ENCODE measurements at regions not wholly inside any gene's neighbourhood (a gene's known extent, or its start where the extent isn't known, plus 50 kb on each side); places are given as distances from the start of the nearest gene placed in this dataset.
"Not testable (repeated sequence)": the region's sequence is repeated elsewhere in the genome, so short reads cannot be mapped to it uniquely, and the experiment has no call there.

GRCh38 chrX:146119074-146119473, 301.4 kb downstream of the SLITRK2 start:
- H3K4me1 ChIP-seq (ENCODE audit: control insufficient read depth, insufficient read depth, low read length); DNase-seq (ENCODE audit: low read depth in 4 of 6, low spot score in 6 of 6); H3K9me3 ChIP-seq (ENCODE audit: control insufficient read depth, insufficient read depth, low read length); H3K4me3 ChIP-seq (ENCODE audit: low read depth, low read length); H3K27me3 ChIP-seq (ENCODE audit: control insufficient read depth, insufficient read depth, low read length); H3K36me3 ChIP-seq (ENCODE audit: control insufficient read depth, insufficient read depth, low read length); H3K27ac ChIP-seq (ENCODE audit: low read depth, low read length): not testable (repeated sequence)
- 62% methylated on average over 4 of the region's 5 CpGs for WGBS (ENCODE audit: insufficient coverage)

GRCh38 chrX:146127617-146128016, 310.0 kb downstream of the SLITRK2 start:
- no peaks in the 10 kb centered on the region for H3K4me1 ChIP-seq (ENCODE audit: control insufficient read depth, insufficient read depth, low read length)
- no peaks in the 10 kb centered on the region for H3K9me3 ChIP-seq (ENCODE audit: control insufficient read depth, insufficient read depth, low read length)
- H3K27me3 ChIP-seq (ENCODE audit: control insufficient read depth, insufficient read depth, low read length): no peaks in the 10 kb centered on the region
- no peak overlapping the region for H3K27ac ChIP-seq (ENCODE audit: low read depth, low read length)
- no peak for DNase-seq (ENCODE audit: low read depth in 4 of 6, low spot score in 6 of 6)
- WGBS (ENCODE audit: insufficient coverage): no CpG with 5 or more reads among the region's 1 CpG
- H3K4me3 ChIP-seq (ENCODE audit: low read depth, low read length): no peak overlapping the region
- no peaks in the 10 kb centered on the region for H3K36me3 ChIP-seq (ENCODE audit: control insufficient read depth, insufficient read depth, low read length)

GRCh38 chrX:146141221-146141620, 323.6 kb downstream of the SLITRK2 start:
- WGBS (ENCODE audit: insufficient coverage): 68% methylated on average over 4 of the region's 4 CpGs
- no peak overlapping the region for H3K4me3 ChIP-seq (ENCODE audit: low read depth, low read length)
- H3K9me3 ChIP-seq (ENCODE audit: control insufficient read depth, insufficient read depth, low read length): no peaks in the 10 kb centered on the region
- H3K4me1 ChIP-seq (ENCODE audit: control insufficient read depth, insufficient read depth, low read length): no peaks in the 10 kb centered on the region
- H3K36me3 ChIP-seq (ENCODE audit: control insufficient read depth, insufficient read depth, low read length): no peaks in the 10 kb centered on the region
- no peak for DNase-seq (ENCODE audit: low read depth in 4 of 6, low spot score in 6 of 6)
- no peak overlapping the region for H3K27ac ChIP-seq (ENCODE audit: low read depth, low read length)
- H3K27me3 ChIP-seq (ENCODE audit: control insufficient read depth, insufficient read depth, low read length): no peaks in the 10 kb centered on the region

- no peak overlapping the region for H3K27ac ChIP-seq (ENCODE audit: low read depth, low read length)
- no peaks in the 10 kb centered on the region for H3K27me3 ChIP-seq (ENCODE audit: control insufficient read depth, insufficient read depth, low read length)
- peak in 1 of 6 donors; percentile 50 for DNase-seq (ENCODE audit: low read depth in 4 of 6, low spot score in 6 of 6)
- no peaks in the 10 kb centered on the region for H3K9me3 ChIP-seq (ENCODE audit: control insufficient read depth, insufficient read depth, low read length)
- WGBS (ENCODE audit: insufficient coverage): no CpG with 5 or more reads among the region's 5 CpGs
- H3K4me1 ChIP-seq (ENCODE audit: control insufficient read depth, insufficient read depth, low read length): no peaks in the 10 kb centered on the region
- H3K4me3 ChIP-seq (ENCODE audit: low read depth, low read length): no peak overlapping the region
- no peaks in the 10 kb centered on the region for H3K36me3 ChIP-seq (ENCODE audit: control insufficient read depth, insufficient read depth, low read length)
These were observed 326.4 kb downstream of the SLITRK2 start for GRCh38 chrX:146144039-146144438.

- WGBS (ENCODE audit: insufficient coverage): 76% methylated on average over 4 of the region's 4 CpGs
- Histone ChIP-seq H3K9me3 (ENCODE audit: control insufficient read depth, insufficient read depth, low read length) (no peaks in the 10 kb centered on the region), H3K36me3 (ENCODE audit: control insufficient read depth, insufficient read depth, low read length) (no peaks in the 10 kb centered on the region), H3K27me3 (ENCODE audit: control insufficient read depth, insufficient read depth, low read length) (no peaks in the 10 kb centered on the region), H3K4me1 (ENCODE audit: control insufficient read depth, insufficient read depth, low read length) (no peaks in the 10 kb centered on the region), H3K27ac (ENCODE audit: low read depth, low read length) (no peak overlapping the region), H3K4me3 (ENCODE audit: low read depth, low read length) (no peak overlapping the region)
- no peak for DNase-seq (ENCODE audit: low read depth in 4 of 6, low spot score in 6 of 6)
These were observed 336.6 kb downstream of the SLITRK2 start for GRCh38 chrX:146154191-146154590.

- Histone ChIP-seq H3K9me3 (ENCODE audit: control insufficient read depth, insufficient read depth, low read length) (no peaks in the 10 kb centered on the region), H3K27ac (ENCODE audit: low read depth, low read length) (no peak overlapping the region), H3K4me1 (ENCODE audit: control insufficient read depth, insufficient read depth, low read length) (no peaks in the 10 kb centered on the region), H3K4me3 (ENCODE audit: low read depth, low read length) (no peak overlapping the region), H3K36me3 (ENCODE audit: control insufficient read depth, insufficient read depth, low read length) (no peaks in the 10 kb centered on the region), H3K27me3 (ENCODE audit: control insufficient read depth, insufficient read depth, low read length) (no peaks in the 10 kb centered on the region)
- no peak for DNase-seq (ENCODE audit: low read depth in 4 of 6, low spot score in 6 of 6)
These were observed 343.0 kb downstream of the SLITRK2 start for GRCh38 chrX:146160443-146161203.

- WGBS (ENCODE audit: insufficient coverage): 52% methylated on average over 3 of the region's 4 CpGs
- no peak for DNase-seq (ENCODE audit: low read depth in 4 of 6, low spot score in 6 of 6)
- Histone ChIP-seq H3K36me3 (ENCODE audit: control insufficient read depth, insufficient read depth, low read length) (no peaks in the 10 kb centered on the region), H3K27me3 (ENCODE audit: control insufficient read depth, insufficient read depth, low read length) (no peaks in the 10 kb centered on the region), H3K4me3 (ENCODE audit: low read depth, low read length) (no peak overlapping the region), H3K9me3 (ENCODE audit: control insufficient read depth, insufficient read depth, low read length) (no peaks in the 10 kb centered on the region), H3K4me1 (ENCODE audit: control insufficient read depth, insufficient read depth, low read length) (no peaks in the 10 kb centered on the region), H3K27ac (ENCODE audit: low read depth, low read length) (no peak overlapping the region)
These were observed 356.1 kb downstream of the SLITRK2 start for GRCh38 chrX:146173742-146174141.

- 86% methylated on average over 2 of the region's 4 CpGs for WGBS (ENCODE audit: insufficient coverage)
- H3K27me3 ChIP-seq (ENCODE audit: control insufficient read depth, insufficient read depth, low read length): no peaks in the 10 kb centered on the region
- no peaks in the 10 kb centered on the region for H3K9me3 ChIP-seq (ENCODE audit: control insufficient read depth, insufficient read depth, low read length)
- no peaks in the 10 kb centered on the region for H3K36me3 ChIP-seq (ENCODE audit: control insufficient read depth, insufficient read depth, low read length)
- H3K27ac ChIP-seq (ENCODE audit: low read depth, low read length): no peak overlapping the region
- no peak for DNase-seq (ENCODE audit: low read depth in 4 of 6, low spot score in 6 of 6)
- no peak overlapping the region for H3K4me3 ChIP-seq (ENCODE audit: low read depth, low read length)
- H3K4me1 ChIP-seq (ENCODE audit: control insufficient read depth, insufficient read depth, low read length): no peaks in the 10 kb centered on the region
These were observed 364.2 kb downstream of the SLITRK2 start for GRCh38 chrX:146181858-146182257.

- H3K4me1 ChIP-seq (ENCODE audit: control insufficient read depth, insufficient read depth, low read length): no peaks in the 10 kb centered on the region
- no peak overlapping the region for H3K4me3 ChIP-seq (ENCODE audit: low read depth, low read length)
- 71% methylated on average over 5 of the region's 5 CpGs for WGBS (ENCODE audit: insufficient coverage)
- no peak for DNase-seq (ENCODE audit: low read depth in 4 of 6, low spot score in 6 of 6)
- no peak overlapping the region for H3K27ac ChIP-seq (ENCODE audit: low read depth, low read length)
- no peaks in the 10 kb centered on the region for H3K27me3 ChIP-seq (ENCODE audit: control insufficient read depth, insufficient read depth, low read length)
- no peaks in the 10 kb centered on the region for H3K36me3 ChIP-seq (ENCODE audit: control insufficient read depth, insufficient read depth, low read length)
- H3K9me3 ChIP-seq (ENCODE audit: control insufficient read depth, insufficient read depth, low read length): no peaks in the 10 kb centered on the region
These were observed 368.9 kb downstream of the SLITRK2 start for GRCh38 chrX:146186540-146186939.

GRCh38 chrX:146189371-146189770, 371.7 kb downstream of the SLITRK2 start:
- H3K36me3 ChIP-seq (ENCODE audit: control insufficient read depth, insufficient read depth, low read length): no peaks in the 10 kb centered on the region
- no peak overlapping the region for H3K27ac ChIP-seq (ENCODE audit: low read depth, low read length)
- no peaks in the 10 kb centered on the region for H3K9me3 ChIP-seq (ENCODE audit: control insufficient read depth, insufficient read depth, low read length)
- no peak overlapping the region for H3K4me3 ChIP-seq (ENCODE audit: low read depth, low read length)
- peak in 1 of 6 donors; percentile 57 for DNase-seq (ENCODE audit: low read depth in 4 of 6, low spot score in 6 of 6)
- WGBS (ENCODE audit: insufficient coverage): 35% methylated on average over 3 of the region's 3 CpGs
- H3K4me1 ChIP-seq (ENCODE audit: control insufficient read depth, insufficient read depth, low read length): no peaks in the 10 kb centered on the region
- no peaks in the 10 kb centered on the region for H3K27me3 ChIP-seq (ENCODE audit: control insufficient read depth, insufficient read depth, low read length)

Measured in spinal cord (tissue), 9 donors.